Suprapubic skin (tissue), 4 donors: ENCODE measurements at regions not wholly inside any gene's neighbourhood (a gene's known extent, or its start where the extent isn't known, plus 50 kb on each side); places are given as distances from the start of the nearest gene placed in this dataset.

Source experiments
- EP300 ChIP-seq: sonication (generic); formaldehyde crosslinking; IDR thresholded peaks from one replicate; pipeline ENCODE4 v1.6.1; 2017; ENCODE audit warnings: antibody characterized with exemption
- POLR2A ChIP-seq, 2 donors: fragments of 450-650 bp; IDR thresholded peaks; one replicate each; pipeline ENCODE4 v1.6.1; 2017; ENCODE audit warnings: antibody characterized with exemption in 2 of 2, mild to moderate bottlenecking in 2 of 2, moderate library complexity in 2 of 2
- POLR2AphosphoS5 ChIP-seq, 3 donors: sonication (generic); formaldehyde crosslinking; IDR thresholded peaks; one replicate each; pipeline ENCODE4 v1.6.1; 2017; ENCODE audit warnings: antibody characterized with exemption in 3 of 3
- TF ChIP-seq, protein P1 (sequence below), 2 donors: fragments of 200-600 bp in 1 of 2; fragments of 450-650 bp in 1 of 2; sonication (generic) in 1 of 2; IDR thresholded peaks; one replicate each; pipeline ENCODE4 v1.5.1; 2016 to 2019; ENCODE audit warnings: antibody characterized with exemption in 2 of 2, mild to moderate bottlenecking in 1 of 2, moderate library complexity in 1 of 2

DNA sequence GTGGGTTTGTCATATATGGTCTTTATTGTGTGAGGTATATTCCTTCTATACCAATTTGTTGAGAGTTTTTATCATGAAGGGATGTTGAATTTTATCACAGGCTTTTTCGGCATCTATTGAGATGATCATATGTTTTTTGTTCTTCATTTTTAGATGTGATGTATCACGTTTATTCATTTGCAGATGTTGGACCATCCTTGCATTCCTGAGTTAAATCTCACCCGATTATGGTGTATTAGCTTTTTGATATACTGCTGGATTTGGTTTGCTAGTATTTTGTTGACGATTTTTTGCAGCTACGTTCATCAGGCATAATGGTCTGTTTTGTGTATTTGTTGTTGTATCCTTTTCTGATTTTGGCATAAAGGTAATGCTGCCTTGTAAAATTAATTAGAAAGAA, 311.0 kb downstream of the PTEN start:
- TF ChIP-seq, protein P1, sequence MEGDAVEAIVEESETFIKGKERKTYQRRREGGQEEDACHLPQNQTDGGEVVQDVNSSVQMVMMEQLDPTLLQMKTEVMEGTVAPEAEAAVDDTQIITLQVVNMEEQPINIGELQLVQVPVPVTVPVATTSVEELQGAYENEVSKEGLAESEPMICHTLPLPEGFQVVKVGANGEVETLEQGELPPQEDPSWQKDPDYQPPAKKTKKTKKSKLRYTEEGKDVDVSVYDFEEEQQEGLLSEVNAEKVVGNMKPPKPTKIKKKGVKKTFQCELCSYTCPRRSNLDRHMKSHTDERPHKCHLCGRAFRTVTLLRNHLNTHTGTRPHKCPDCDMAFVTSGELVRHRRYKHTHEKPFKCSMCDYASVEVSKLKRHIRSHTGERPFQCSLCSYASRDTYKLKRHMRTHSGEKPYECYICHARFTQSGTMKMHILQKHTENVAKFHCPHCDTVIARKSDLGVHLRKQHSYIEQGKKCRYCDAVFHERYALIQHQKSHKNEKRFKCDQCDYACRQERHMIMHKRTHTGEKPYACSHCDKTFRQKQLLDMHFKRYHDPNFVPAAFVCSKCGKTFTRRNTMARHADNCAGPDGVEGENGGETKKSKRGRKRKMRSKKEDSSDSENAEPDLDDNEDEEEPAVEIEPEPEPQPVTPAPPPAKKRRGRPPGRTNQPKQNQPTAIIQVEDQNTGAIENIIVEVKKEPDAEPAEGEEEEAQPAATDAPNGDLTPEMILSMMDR (IDR thresholded peaks at IDR 0.05): no peak
- no peak for TF ChIP-seq POLR2A (IDR thresholded peaks at IDR 0.05)
- no peak for TF ChIP-seq EP300
- TF ChIP-seq POLR2AphosphoS5 (IDR thresholded peaks at IDR 0.05): no peak
